Upper lobe of left lung (tissue), 4 donors: ENCODE measurements at regions not wholly inside any gene's neighbourhood (a gene's known extent, or its start where the extent isn't known, plus 50 kb on each side); places are given as distances from the start of the nearest gene placed in this dataset.

Source experiments
- EP300 ChIP-seq, 4 donors: sonication (generic); formaldehyde crosslinking; IDR thresholded peaks; one replicate each; pipeline ENCODE4 v1.5.1; 2017; ENCODE audit warnings: antibody characterized with exemption in 4 of 4, control low read depth in 2 of 4
- POLR2A ChIP-seq, 4 donors: fragments of 450-650 bp; IDR thresholded peaks; one replicate each; pipeline ENCODE4 v1.5.1; 2016 to 2017; ENCODE audit warnings: antibody characterized with exemption in 4 of 4, mild to moderate bottlenecking in 2 of 4
- POLR2AphosphoS5 ChIP-seq, 2 donors: sonication (generic); formaldehyde crosslinking; IDR thresholded peaks; one replicate each; pipeline ENCODE4 v1.5.1; 2017; ENCODE audit warnings: antibody characterized with exemption in 2 of 2
- TF ChIP-seq, protein P1 (sequence below), 6 experiments: fragments of 450-650 bp in 4 of 6; fragments of 200-600 bp in 2 of 6; sonication (generic) in 2 of 6; IDR thresholded peaks; one replicate each; pipeline ENCODE4 v1.5.1; 2016 to 2019; ENCODE audit warnings: antibody characterized with exemption in 6 of 6

GRCh38 chr9:75483636-75484035 lies 395.3 kb downstream of the OSTF1 start:
- TF ChIP-seq POLR2A (IDR thresholded peaks at IDR 0.05) (no peak), POLR2AphosphoS5 (IDR thresholded peaks at IDR 0.05) (no peak), EP300 (IDR thresholded peaks at IDR 0.05) (no peak)
- TF ChIP-seq, protein P1, sequence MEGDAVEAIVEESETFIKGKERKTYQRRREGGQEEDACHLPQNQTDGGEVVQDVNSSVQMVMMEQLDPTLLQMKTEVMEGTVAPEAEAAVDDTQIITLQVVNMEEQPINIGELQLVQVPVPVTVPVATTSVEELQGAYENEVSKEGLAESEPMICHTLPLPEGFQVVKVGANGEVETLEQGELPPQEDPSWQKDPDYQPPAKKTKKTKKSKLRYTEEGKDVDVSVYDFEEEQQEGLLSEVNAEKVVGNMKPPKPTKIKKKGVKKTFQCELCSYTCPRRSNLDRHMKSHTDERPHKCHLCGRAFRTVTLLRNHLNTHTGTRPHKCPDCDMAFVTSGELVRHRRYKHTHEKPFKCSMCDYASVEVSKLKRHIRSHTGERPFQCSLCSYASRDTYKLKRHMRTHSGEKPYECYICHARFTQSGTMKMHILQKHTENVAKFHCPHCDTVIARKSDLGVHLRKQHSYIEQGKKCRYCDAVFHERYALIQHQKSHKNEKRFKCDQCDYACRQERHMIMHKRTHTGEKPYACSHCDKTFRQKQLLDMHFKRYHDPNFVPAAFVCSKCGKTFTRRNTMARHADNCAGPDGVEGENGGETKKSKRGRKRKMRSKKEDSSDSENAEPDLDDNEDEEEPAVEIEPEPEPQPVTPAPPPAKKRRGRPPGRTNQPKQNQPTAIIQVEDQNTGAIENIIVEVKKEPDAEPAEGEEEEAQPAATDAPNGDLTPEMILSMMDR (IDR thresholded peaks at IDR 0.05) = no peak
